Upper lobe of left lung (tissue), 4 donors: ENCODE measurements at regions not wholly inside any gene's neighbourhood (a gene's known extent, or its start where the extent isn't known, plus 50 kb on each side); places are given as distances from the start of the nearest gene placed in this dataset.

Experiments used
- EP300 ChIP-seq, 4 donors: sonication (generic); formaldehyde crosslinking; IDR thresholded peaks; one replicate each; pipeline ENCODE4 v1.5.1; 2017; ENCODE audit warnings: antibody characterized with exemption in 4 of 4, control low read depth in 2 of 4
- POLR2A ChIP-seq, 4 donors: fragments of 450-650 bp; IDR thresholded peaks; one replicate each; pipeline ENCODE4 v1.5.1; 2016 to 2017; ENCODE audit warnings: antibody characterized with exemption in 4 of 4, mild to moderate bottlenecking in 2 of 4
- POLR2AphosphoS5 ChIP-seq, 2 donors: sonication (generic); formaldehyde crosslinking; IDR thresholded peaks; one replicate each; pipeline ENCODE4 v1.5.1; 2017; ENCODE audit warnings: antibody characterized with exemption in 2 of 2
- TF ChIP-seq, protein P1 (sequence below), 6 experiments: fragments of 450-650 bp in 4 of 6; fragments of 200-600 bp in 2 of 6; sonication (generic) in 2 of 6; IDR thresholded peaks; one replicate each; pipeline ENCODE4 v1.5.1; 2016 to 2019; ENCODE audit warnings: antibody characterized with exemption in 6 of 6

DNA sequence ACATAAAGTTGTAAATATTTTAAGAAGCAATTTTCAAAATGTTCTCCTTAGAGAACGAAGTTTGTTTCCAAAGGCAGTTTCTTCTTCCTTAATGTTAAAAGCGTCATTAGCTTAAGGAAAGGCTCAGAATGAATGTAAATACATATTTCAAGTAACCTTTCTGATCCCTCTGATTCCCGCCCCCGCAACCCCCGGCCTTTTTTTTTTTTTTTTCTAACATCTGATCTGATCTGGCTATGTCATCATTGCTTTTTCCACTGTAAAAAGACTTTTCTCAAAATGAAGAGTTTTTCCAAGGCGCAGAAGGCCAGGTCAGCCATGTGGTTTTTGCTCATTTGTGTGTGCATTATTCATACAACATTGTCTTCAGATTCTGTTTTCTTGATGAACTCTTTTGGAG lies 57.1 kb upstream of the MEIS1 start:
- TF ChIP-seq EP300 (IDR thresholded peaks at IDR 0.05) (no peak), POLR2AphosphoS5 (IDR thresholded peaks at IDR 0.05) (no peak), POLR2A (IDR thresholded peaks at IDR 0.05) (no peak)
- TF ChIP-seq, protein P1, sequence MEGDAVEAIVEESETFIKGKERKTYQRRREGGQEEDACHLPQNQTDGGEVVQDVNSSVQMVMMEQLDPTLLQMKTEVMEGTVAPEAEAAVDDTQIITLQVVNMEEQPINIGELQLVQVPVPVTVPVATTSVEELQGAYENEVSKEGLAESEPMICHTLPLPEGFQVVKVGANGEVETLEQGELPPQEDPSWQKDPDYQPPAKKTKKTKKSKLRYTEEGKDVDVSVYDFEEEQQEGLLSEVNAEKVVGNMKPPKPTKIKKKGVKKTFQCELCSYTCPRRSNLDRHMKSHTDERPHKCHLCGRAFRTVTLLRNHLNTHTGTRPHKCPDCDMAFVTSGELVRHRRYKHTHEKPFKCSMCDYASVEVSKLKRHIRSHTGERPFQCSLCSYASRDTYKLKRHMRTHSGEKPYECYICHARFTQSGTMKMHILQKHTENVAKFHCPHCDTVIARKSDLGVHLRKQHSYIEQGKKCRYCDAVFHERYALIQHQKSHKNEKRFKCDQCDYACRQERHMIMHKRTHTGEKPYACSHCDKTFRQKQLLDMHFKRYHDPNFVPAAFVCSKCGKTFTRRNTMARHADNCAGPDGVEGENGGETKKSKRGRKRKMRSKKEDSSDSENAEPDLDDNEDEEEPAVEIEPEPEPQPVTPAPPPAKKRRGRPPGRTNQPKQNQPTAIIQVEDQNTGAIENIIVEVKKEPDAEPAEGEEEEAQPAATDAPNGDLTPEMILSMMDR (IDR thresholded peaks at IDR 0.05) = no peak
